GM18951 (cell line): ENCODE measurements at regions not wholly inside any gene's neighbourhood (a gene's known extent, or its start where the extent isn't known, plus 50 kb on each side); places are given as distances from the start of the nearest gene placed in this dataset.

Source experiments
- POLR2A ChIP-seq: IDR thresholded peaks from 4 replicates; pipeline ENCODE4 v1.6.1; 2011; ENCODE audit warnings: mild to moderate bottlenecking; ENCODE audit not compliant: insufficient read length, insufficient read depth; ENCODE audit errors: extremely low read depth
- in situ Hi-C: fragments of 300-500 bp; cut with MboI; formaldehyde crosslinking; loops from one replicate; pipeline ENCODE4 v1.12.0; 2022; ENCODE audit warnings: low sequenced_read_pairs, mixed read lengths, inconsistent platforms; ENCODE audit not compliant: unreplicated experiment

DNA sequence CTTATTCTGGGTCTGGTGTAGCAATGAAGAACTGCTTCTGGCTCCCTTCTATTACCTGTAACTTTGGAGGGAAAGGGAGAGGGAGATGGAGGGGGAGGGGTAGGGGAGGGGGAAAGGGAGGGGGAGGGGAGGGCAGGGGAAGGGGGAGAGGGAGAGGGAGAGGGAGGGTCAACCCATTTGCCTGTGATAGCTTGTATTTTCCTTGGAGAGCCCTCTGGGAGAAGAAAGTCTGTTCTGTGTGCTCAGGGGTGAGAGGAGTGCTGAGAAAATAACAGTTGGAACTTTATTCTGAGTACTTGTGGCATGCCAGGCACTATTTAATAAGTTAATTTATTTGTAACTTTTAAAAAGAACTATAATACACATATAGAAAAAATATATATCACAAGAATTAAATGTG, 70.7 kb upstream of the TSPAN2 start:
- TF ChIP-seq POLR2A: no peak

DNA sequence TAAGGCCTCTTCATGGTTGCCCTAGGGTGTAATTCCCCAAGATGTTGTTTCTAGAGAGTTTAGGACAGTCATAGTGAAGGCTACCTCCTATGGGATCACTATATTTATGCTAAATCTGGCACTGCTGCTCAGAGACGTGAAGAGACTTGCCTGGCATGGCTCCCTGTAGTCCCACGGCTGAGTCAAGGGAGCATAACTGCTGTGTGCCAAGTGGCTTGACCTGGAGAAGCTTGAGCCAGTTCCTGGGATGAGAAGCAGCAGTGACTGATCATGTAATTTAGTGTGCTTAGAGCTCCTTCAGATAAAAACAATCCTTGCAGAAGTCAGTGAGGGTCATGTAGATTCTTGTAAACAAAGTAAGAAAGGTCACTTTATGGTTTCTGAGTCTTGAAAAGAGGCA, 68.9 kb upstream of the TSPAN2 start:
- in situ Hi-C loops: no loop called here
- TF ChIP-seq POLR2A: no peak

More for the DNA sequence above, 70.7 kb upstream of the TSPAN2 start:
- in situ Hi-C loops: no loop called here

- TF ChIP-seq POLR2A: no peak
These were observed 67.6 kb upstream of the TSPAN2 start for GRCh38 chr1:115156826-115157468.

DNA sequence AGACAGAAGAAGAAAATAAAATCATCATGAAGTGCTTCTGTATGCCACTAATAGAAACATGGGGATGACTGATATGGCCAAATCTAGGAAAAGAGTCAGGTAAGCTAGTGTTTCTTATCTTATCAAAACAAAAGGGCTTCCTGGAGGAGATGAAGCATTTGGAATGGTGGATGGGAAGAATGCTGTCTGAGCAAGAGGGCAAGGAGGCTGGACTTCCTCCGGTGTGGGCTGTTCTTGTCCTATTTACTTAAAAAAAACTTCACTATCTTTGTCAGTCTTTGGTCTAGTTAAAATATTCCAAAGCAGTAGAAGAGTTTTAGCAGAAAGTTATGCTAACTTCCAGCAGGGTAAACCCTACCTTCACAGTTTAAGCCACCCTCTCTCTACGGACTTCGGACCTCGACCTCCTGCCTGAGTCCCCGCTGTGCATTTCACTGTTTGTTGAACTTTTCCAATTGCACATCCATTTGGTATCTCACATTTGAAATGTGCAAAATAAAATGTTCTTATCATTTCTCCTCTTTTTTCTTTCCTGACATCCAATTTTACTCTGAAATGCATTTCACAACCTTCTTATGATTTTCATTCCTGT, 64.8 kb upstream of the TSPAN2 start:
- in situ Hi-C loops: no loop called here
- TF ChIP-seq POLR2A: no peak

More at GRCh38 chr1:115156826-115157468, 67.6 kb upstream of the TSPAN2 start:
- in situ Hi-C loops: no loop called here

GRCh38 chr1:115147928-115148327, 58.6 kb upstream of the TSPAN2 start:
- in situ Hi-C loops: loop anchor here (25.0 kb wide), 2 partner anchors 314 to 614 kb away; partner anchors contain the start of gene CASQ2

- in situ Hi-C loops: loop anchor here (25.0 kb wide), 2 partner anchors 317 to 617 kb away; partner anchors contain the start of gene CASQ2
- TF ChIP-seq POLR2A: no peak
These were observed 55.9 kb upstream of the TSPAN2 start for GRCh38 chr1:115145226-115145625.

- no peak for TF ChIP-seq POLR2A
- in situ Hi-C loops: loop anchor here (25.0 kb wide), 2 partner anchors 318 to 618 kb away; partner anchors contain the start of gene CASQ2
These were observed 54.9 kb upstream of the TSPAN2 start for GRCh38 chr1:115144176-115144575.

GRCh38 chr1:115142616-115143015, 53.3 kb upstream of the TSPAN2 start:
- no peak for TF ChIP-seq POLR2A
- in situ Hi-C loops: loop anchor here (25.0 kb wide), 2 partner anchors 320 to 620 kb away; partner anchors contain the start of gene CASQ2

DNA sequence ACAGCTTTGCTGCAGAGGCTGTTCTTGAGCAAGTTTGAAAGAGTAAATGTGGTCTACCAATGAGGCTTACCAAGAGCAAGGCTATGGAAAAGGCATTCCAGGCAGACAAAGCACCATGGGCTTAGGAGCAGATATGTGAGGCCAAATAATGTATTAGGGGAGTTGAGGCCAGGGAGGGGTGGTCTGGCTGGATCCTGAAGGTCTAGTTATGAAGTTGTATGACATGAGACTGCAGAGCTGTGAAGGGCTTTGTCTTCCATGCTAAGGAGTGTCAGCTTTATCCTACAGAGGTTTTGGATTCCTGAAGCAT, 51.8 kb upstream of the TSPAN2 start:
- in situ Hi-C loops: loop anchor here (25.0 kb wide), 2 partner anchors 321 to 621 kb away; partner anchors contain the start of gene CASQ2

DNA sequence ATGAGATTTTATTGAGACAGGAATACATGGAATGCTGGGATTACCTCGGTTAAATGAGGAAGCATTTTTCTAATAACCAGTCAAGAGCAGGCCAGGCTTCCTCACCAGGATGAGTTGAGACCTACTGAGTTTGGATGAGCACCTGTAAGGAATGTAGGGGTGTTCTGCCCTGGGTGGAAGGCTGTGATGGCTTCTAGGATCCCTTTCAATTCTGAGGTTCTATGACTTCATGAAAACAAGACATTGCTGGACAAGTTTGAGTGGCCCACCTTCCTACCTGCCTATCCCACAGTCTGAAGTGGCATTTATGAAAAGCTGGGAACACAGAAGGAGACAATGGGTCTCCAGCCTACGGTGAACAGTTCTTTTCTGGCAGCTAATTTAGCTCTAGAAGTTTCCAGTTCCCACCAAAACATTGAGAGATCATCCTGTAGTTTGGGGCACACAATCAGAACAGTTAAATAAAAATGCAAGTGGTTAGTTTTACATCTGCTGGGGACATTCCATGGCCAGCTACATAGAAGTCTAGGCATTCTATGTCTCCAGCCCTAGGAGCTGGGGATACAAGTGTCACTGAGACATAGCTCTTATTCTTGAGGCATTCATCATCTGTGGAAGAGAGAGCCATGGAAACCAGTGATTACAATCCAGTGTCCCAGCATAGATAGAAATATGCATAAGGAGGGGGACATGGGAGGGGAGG, 51.3 kb upstream of the TSPAN2 start:
- no peak for TF ChIP-seq POLR2A
- in situ Hi-C loops: loop anchor here (25.0 kb wide), 2 partner anchors 322 to 622 kb away; partner anchors contain the start of gene CASQ2

More for the DNA sequence above, 51.8 kb upstream of the TSPAN2 start:
- TF ChIP-seq POLR2A: no peak

- in situ Hi-C loops: loop anchor here (10.0 to 25.0 kb wide), 3 partner anchors 323 to 623 kb away; partner anchors contain the start of gene CASQ2
- TF ChIP-seq POLR2A: no peak
These were observed 50.1 kb upstream of the TSPAN2 start for GRCh38 chr1:115139381-115139780.
